Adrenal gland (tissue), 9 donors: ENCODE measurements at regions not wholly inside any gene's neighbourhood (a gene's known extent, or its start where the extent isn't known, plus 50 kb on each side); places are given as distances from the start of the nearest gene placed in this dataset.

Source experiments
- DNase-seq, 7 donors: peaks; one replicate each; pipeline ENCODE4 v3.0.0-alpha.2; 2019 to 2020
- H3K27ac ChIP-seq, 5 donors: fragments of 200-600 bp; sonication (generic) in 4 of 5; 1 replicate in 3 of 5; 2 replicates in 2 of 5; pipeline versions ENCODE4 v1.5.1 to v1.8.0; 2016 to 2020; ENCODE audit warnings: mild to moderate bottlenecking in 1 of 5
- H3K27me3 ChIP-seq: fragments of 200-600 bp; 2 replicates; pipeline ENCODE4 v1.8.0; 2021
- H3K36me3 ChIP-seq, 2 donors: fragments of 200-600 bp; replicated peaks in 1 of 2; 1 replicate in 1 of 2; 2 replicates in 1 of 2; pipeline versions ENCODE4 v1.5.1 to v1.8.0; 2018 to 2022
- H3K4me1 ChIP-seq, 2 donors: fragments of 200-600 bp; replicated peaks in 1 of 2; 1 replicate in 1 of 2; 2 replicates in 1 of 2; pipeline versions ENCODE4 v1.5.1 to v1.8.0; 2018 to 2021
- H3K4me3 ChIP-seq, 4 donors: fragments of 200-600 bp; sonication (generic) in 3 of 4; one replicate each; pipeline ENCODE4 v1.5.1; 2016 to 2018
- H3K9me3 ChIP-seq, 3 donors: fragments of 200-600 bp; sonication (generic) in 1 of 3; replicated peaks in 1 of 3; 1 replicate in 2 of 3; 2 replicates in 1 of 3; pipeline versions ENCODE4 v1.5.1 to v1.8.0; 2016 to 2021
- CTCF ChIP-seq, 6 experiments: fragments of 450-650 bp in 4 of 6; fragments of 200-600 bp in 2 of 6; sonication (generic) in 1 of 6; IDR thresholded peaks; 1 replicate in 5 of 6; 2 replicates in 1 of 6; pipeline versions ENCODE4 v1.5.1 to v1.8.0; 2016 to 2021; ENCODE audit warnings: antibody characterized with exemption in 6 of 6, mild to moderate bottlenecking in 2 of 6, moderate library complexity in 1 of 6
- POLR2A ChIP-seq, 2 donors: fragments of 450-650 bp; IDR thresholded peaks; one replicate each; pipeline ENCODE4 v1.6.1; 2017; ENCODE audit warnings: antibody characterized with exemption in 2 of 2, mild to moderate bottlenecking in 2 of 2, moderate library complexity in 1 of 2
- WGBS, 4 donors: extraction: QIAGEN DNeasy Blood & Tissue Kit in 2 of 4; methylation state at CpG; one replicate each; pipeline versions ENCODE4 v1.1.5 to v1.1.7; 2013 to 2017; 5-methylcytosine and 5-hydroxymethylcytosine counted together
- intact Hi-C, 2 donors: fragments of 100-400 bp; cut with DNase I; formaldehyde crosslinking; loops; one replicate each; pipeline versions ENCODE4 v1.14.1 to v1.15.0; 2022 to 2023
- donor health status: healthy with polysubstance abuse.
- donor health status: Bipolar disorder and iron deficiency.
- donor health status: DM: yes; HTN: yes; CAD: no.
- donor health status: DM: no; HTN: no; CAD: no.
- donor health status: DM: no; HTN: no; CAD: no.

- WGBS, 4 donors, result 46 to 51% (median 50%) methylated on average over 4 of the region's 4 CpGs
- no peak for TF ChIP-seq POLR2A (IDR thresholded peaks at IDR 0.05)
- no peak for TF ChIP-seq CTCF (IDR thresholded peaks at IDR 0.05)
- DNase-seq, result no peak
- intact Hi-C loops, result no loop called here
- Histone ChIP-seq H3K4me1 (no peaks in the 10 kb centered on the region), H3K4me3 (no peak overlapping the region), H3K9me3 (no peaks in the 10 kb centered on the region), H3K27ac (no peak overlapping the region), H3K27me3 (no peaks in the 10 kb centered on the region), H3K36me3 (no peaks in the 10 kb centered on the region)
These were observed 184.6 kb upstream of the PUM3 start for GRCh38 chr9:3028535-3028934.

GRCh38 chr9:3027210-3027609 lies 183.3 kb upstream of the PUM3 start:
- no peaks in the 10 kb centered on the region for H3K27me3 ChIP-seq
- intact Hi-C loops, result no loop called here
- H3K4me1 ChIP-seq, result no peaks in the 10 kb centered on the region
- H3K9me3 ChIP-seq, result no peaks in the 10 kb centered on the region
- TF ChIP-seq CTCF (IDR thresholded peaks at IDR 0.05), result no peak
- TF ChIP-seq POLR2A (IDR thresholded peaks at IDR 0.05), result no peak
- WGBS, 4 donors, result 25 to 81% (median 43%) methylated on average over 3 of the region's 3 CpGs
- no peak for DNase-seq
- no peak overlapping the region for H3K4me3 ChIP-seq
- no peak overlapping the region for H3K27ac ChIP-seq
- H3K36me3 ChIP-seq, result no peaks in the 10 kb centered on the region

GRCh38 chr9:3023449-3023848 lies 179.6 kb upstream of the PUM3 start:
- H3K9me3 ChIP-seq, result no peaks in the 10 kb centered on the region
- H3K36me3 ChIP-seq, result no peaks in the 10 kb centered on the region
- no peaks in the 10 kb centered on the region for H3K4me1 ChIP-seq
- TF ChIP-seq POLR2A (IDR thresholded peaks at IDR 0.05) (no peak), CTCF (IDR thresholded peaks at IDR 0.05) (no peak)
- no peak overlapping the region for H3K27ac ChIP-seq
- H3K27me3 ChIP-seq, result peaks cover 3% of the 10 kb centered on the region
- DNase-seq, result no peak
- intact Hi-C loops, result no loop called here
- H3K4me3 ChIP-seq, result no peak overlapping the region
- WGBS, 4 donors, result 66 to 81% (median 77%) methylated on average over 3 of the region's 3 CpGs

- Histone ChIP-seq H3K4me3 (no peak overlapping the region), H3K27me3 (peaks cover 3% of the 10 kb centered on the region), H3K9me3 (no peaks in the 10 kb centered on the region), H3K36me3 (no peaks in the 10 kb centered on the region), H3K4me1 (no peaks in the 10 kb centered on the region), H3K27ac (no peak overlapping the region)
- no peak for DNase-seq
- TF ChIP-seq POLR2A (IDR thresholded peaks at IDR 0.05) (no peak), CTCF (IDR thresholded peaks at IDR 0.05) (no peak)
- intact Hi-C loops, result no loop called here
- 34 to 49% (median 41%) methylated on average over 5 of the region's 5 CpGs for WGBS, 4 donors
These were observed 174.9 kb upstream of the PUM3 start for GRCh38 chr9:3018691-3019230.
